NCI-H526 (cell line): ENCODE measurements at regions not wholly inside any gene's neighbourhood (a gene's known extent, or its start where the extent isn't known, plus 50 kb on each side); places are given as distances from the start of the nearest gene placed in this dataset.

Experiments used
- DNase-seq, 2 experiments: peaks; one replicate each; lab custom pipeline; 2025; lab: John Stamatoyannopoulos, UW

- no peak for DNase-seq
Observed at GRCh38 chr14:101405171-101405883, 156.0 kb upstream of the DIO3 start.

- DNase-seq = no peak
Observed at GRCh38 chr14:101406921-101407320, 154.4 kb upstream of the DIO3 start.

- DNase-seq = no peak
Observed at GRCh38 chr14:101407328-101407727, 154.0 kb upstream of the DIO3 start.

DNA sequence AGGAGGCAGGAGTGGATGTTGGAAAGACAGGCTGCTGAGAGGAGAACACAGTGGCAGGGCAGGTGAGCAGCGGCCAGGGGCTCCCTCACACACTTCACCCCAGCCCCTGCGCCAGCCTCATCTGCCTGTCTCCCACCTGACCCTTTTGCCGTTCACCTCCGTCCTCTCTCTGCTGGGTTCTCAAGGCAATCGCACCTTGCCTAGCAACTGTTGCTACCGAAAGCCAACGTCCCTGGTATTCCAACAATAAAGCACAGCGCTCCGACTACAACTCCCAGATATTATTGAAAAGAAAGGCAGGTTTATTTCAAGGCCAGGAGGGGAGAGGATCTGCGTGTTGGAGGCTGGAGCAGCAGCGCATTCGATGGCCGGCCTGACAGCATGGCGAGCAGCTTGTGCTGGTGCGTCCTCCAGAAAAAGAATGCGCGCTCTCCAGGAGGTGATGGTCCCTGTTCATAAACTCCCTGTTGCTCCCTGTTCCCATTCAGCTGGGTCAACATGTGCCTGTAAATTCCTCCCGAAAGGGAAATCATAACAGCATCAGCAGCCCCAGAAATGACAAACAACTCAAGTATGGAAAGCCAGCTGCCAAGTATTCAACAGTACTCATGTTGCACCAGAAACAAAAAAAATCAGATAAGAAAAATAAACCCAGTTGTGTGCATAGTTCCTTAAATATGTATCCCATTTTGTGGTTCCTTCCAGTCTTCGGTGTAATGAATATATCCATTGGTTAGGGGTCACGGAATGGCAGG lies 153.0 kb upstream of the DIO3 start:
- no peak for DNase-seq

GRCh38 chr14:101409006-101409543 lies 152.2 kb upstream of the DIO3 start:
- DNase-seq = no peak

DNA sequence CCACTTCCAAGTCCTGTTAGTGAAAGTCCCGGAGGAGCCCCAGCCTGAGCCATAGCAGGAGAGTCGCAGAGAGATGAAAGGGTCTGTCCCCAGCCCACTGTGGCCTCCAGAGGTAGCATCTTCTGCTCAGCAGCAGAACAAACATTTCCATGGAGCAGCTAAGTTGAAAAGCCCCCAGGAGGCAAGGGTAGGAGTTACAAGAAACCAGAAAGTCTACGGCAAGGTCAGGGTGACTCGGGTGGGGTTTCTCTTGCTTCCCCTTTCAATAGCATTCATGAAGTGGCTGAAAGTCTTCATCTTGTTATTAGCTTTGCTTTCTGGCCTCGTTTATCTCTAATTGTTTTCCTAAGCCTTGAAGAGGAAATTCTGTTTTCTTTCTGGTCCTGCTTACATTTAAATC lies 151.2 kb upstream of the DIO3 start:
- DNase-seq = no peak

- no peak for DNase-seq
Observed at GRCh38 chr14:101411151-101411550, 150.1 kb upstream of the DIO3 start.

DNA sequence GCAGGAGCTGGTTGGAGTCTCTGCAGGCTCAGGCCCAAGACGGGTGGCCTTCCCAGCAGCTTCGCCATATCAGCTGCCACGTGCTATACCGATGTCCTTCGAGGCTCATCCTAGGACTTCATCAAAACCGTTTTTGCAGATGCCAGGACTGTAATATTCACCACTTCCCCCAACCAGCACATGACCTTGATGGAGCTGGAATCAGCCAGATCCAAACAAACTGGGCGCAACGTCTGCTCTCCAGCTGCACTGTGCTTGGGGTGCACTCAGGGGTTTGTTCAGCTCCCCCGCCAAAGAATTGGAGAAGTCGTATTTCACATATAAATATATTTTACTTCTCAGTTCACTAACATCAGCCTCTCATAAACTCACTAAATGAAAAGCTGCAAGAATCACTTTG lies 149.5 kb upstream of the DIO3 start:
- no peak for DNase-seq

DNA sequence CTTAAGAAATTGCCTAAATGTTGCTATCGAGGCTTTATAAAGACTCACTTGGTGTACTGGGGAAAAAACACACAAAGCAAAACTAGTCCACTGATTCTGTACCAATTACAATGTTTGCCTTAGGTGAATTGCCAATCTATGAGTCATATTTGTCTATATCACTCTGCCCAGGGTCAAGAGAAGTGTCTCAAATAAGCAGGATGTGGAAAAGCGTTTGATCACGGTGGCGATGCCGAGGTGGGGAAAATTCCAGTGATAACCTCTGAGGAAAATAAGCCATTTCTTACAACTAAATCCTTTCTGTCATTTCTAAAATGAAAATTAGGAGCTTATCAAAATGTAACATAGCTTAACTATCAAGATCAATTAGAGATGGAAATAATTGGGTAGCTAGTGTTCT lies 148.6 kb upstream of the DIO3 start:
- no peak for DNase-seq

- DNase-seq = no peak
Observed at GRCh38 chr14:101417434-101417833, 143.9 kb upstream of the DIO3 start.

GRCh38 chr14:101418601-101419000 lies 142.7 kb upstream of the DIO3 start:
- DNase-seq = no peak

GRCh38 chr14:101426466-101426865 lies 134.8 kb upstream of the DIO3 start:
- no peak for DNase-seq

DNA sequence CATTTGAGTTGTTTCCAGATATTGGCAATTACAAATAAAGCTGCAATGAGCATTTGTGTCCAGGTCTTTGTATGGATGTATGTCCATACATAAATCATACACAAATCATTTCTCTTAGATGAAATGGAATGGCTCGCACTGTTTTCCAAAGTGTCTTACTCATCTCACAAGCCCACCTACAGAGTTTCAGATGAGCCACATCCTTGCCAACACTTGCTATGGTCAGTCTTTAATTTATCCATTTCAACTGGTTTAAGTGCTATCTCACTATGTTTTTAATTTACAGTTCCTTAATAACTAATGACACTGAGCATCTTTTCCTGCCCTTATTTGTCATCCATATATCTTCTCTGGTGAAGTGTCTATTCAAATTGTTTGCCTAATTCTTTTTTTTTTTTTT lies 132.9 kb upstream of the DIO3 start:
- no peak for DNase-seq

- no peak for DNase-seq
Observed at GRCh38 chr14:101435546-101435945, 125.7 kb upstream of the DIO3 start.

- DNase-seq = no peak
Observed at GRCh38 chr14:101439023-101439422, 122.3 kb upstream of the DIO3 start.

GRCh38 chr14:101440496-101440895 lies 120.8 kb upstream of the DIO3 start:
- DNase-seq = no peak

DNA sequence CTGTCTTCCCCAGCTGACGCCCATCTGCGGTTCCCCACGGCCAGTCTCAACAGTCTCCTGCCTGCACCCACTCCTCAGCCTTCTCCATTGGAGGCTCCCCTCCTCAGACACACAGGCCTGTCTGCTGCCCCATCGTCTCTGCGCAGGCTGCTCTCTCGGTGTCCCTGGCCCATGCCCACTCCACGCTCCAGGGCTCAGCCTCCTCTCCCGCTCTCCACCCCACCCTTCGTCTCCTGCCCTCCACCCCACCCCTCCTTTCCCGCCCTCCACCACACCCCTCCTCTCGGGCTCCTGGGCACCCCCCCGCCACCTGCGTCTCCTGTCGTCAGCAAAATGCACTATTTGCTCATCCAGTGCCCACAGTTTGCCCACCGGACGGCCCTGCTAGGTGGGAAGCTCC lies 119.6 kb upstream of the DIO3 start:
- DNase-seq = no peak

DNA sequence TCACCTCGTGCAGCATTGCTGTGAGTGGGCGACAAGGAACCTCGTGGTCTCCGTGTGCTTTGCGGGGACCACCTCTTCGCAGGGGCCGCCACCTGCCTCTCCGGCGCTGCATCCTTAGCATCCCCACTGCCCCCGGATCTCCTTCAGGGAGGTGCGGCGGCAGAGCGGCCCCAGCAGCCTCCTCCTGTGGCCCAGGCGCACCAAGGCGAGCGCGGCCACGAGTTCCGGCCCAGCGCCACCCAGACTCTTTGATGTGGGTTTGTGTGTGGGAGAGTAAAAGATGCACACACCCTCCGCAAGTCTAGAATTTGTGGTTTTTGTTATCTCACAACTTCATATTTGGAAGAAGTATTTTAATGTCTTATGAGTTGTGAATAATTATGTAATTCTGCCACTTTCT lies 118.8 kb upstream of the DIO3 start:
- DNase-seq = no peak

GRCh38 chr14:101444116-101444515 lies 117.2 kb upstream of the DIO3 start:
- DNase-seq = no peak

DNA sequence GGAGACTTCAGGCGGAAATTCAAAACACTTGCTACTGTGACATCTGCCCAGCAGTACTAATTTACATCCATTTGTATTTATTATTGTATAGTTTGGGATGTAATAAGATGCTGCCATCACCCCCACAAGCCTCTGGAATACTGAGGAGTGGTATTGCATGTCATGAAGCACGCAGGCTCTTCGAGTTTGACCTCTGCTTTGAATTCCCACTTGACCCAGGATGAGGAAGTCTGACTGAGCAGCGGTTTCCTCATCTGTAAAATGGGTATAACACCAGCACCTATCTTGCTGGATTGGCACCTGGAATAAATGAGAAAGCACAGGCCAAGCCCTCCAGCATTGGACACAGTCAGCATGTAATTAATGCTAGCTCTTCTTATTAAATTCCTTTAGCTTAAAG lies 116.0 kb upstream of the DIO3 start:
- no peak for DNase-seq

GRCh38 chr14:101446387-101446969 lies 114.8 kb upstream of the DIO3 start:
- no peak for DNase-seq

DNA sequence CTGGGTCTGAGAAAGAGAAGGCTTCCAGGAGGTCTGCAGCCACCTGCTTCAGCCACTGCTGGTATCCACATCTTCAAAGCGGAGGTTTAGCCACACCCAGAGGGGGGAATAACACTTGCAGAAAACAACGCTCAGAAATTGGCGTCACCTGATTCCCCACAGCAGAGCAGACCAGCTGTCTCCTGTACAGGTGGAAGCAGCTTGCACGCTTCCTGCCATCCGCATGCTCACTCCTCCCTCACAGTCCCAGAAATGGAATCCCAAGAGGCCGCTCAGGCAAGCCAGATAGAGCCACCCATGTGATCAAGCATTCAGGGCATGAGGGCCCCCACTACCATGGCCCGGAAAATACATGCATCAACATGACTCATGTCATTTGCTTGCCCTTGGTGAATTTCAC lies 112.2 kb upstream of the DIO3 start:
- DNase-seq = no peak

DNA sequence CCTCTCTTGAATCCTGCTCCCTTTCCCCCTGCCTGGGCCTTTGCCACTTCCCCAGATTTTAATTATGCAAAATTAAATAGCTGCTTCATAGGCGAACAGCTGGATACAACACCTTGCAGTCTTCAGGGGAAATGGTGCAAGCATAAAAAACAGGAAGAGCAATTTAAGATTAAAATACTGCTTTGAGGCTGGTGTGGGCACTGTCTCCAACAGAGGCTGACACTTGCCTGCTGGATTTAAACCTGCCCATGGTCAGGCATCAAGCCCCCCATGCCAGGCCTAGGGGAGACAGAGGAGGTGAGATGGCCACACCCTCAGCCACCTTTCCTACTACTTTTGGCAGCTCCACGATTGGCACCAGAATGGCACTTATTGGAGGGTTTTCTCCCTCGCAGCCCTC lies 110.1 kb upstream of the DIO3 start:
- no peak for DNase-seq
